H1 (cell line): ENCODE measurements at regions not wholly inside any gene's neighbourhood (a gene's known extent, or its start where the extent isn't known, plus 50 kb on each side); places are given as distances from the start of the nearest gene placed in this dataset.

ENCODE experiments used
- CTCF ChIA-PET: fragments of 300-600 bp; sonication (Branson Sonifier 250); formaldehyde crosslinking; loops from one replicate; lab custom pipeline; 2021; ENCODE audit not compliant: partially characterized antibody; lab: Charles Lee
- POLR2A ChIA-PET: fragments of 300-600 bp; sonication (Branson Sonifier 250); formaldehyde crosslinking; loops from one replicate; lab custom pipeline; 2021; ENCODE audit warnings: inconsistent platforms; ENCODE audit not compliant: partially characterized antibody; lab: Charles Lee
- DNase-seq, 2 experiments: peaks; one replicate each; pipeline versions ENCODE4 v3.0.0 to v3.0.0-alpha.2; 2010 to 2022; ENCODE audit warnings: low spot score in 2 of 2, low read depth in 1 of 2, mixed read lengths in 1 of 2
- FAIRE-seq: peaks from 2 replicates; lab custom pipeline; 2011; peaks lifted over from hg19 to GRCh38; lab: Jason Lieb, UNC
- H2AFZ ChIP-seq: 2 replicates; pipeline ENCODE4 v1.8.1; 2012; ENCODE audit warnings: low read length, inconsistent platforms
- H2AK5ac ChIP-seq: 2 replicates; pipeline ENCODE4 v1.6.1; 2013; ENCODE audit warnings: low read depth, low read length
- H2BK120ac ChIP-seq: replicated peaks from 2 replicates; pipeline ENCODE3; 2013; ENCODE audit warnings: low read depth, low read length, inconsistent platforms
- H2BK12ac ChIP-seq: 2 replicates; pipeline ENCODE4 v1.6.1; 2013; ENCODE audit warnings: low read depth, low read length
- H2BK15ac ChIP-seq: 2 replicates; pipeline ENCODE4 v1.6.1; 2013; ENCODE audit warnings: low read length
- H2BK20ac ChIP-seq: 2 replicates; pipeline ENCODE4 v1.6.1; 2013; ENCODE audit warnings: low read length
- H2BK5ac ChIP-seq: 2 replicates; pipeline ENCODE4 v1.6.1; 2013; ENCODE audit warnings: low read depth, low read length
- H3K14ac ChIP-seq: 2 replicates; pipeline ENCODE4 v1.6.1; 2013; ENCODE audit warnings: inconsistent platforms; ENCODE audit not compliant: insufficient read length
- H3K18ac ChIP-seq: 2 replicates; pipeline ENCODE4 v1.6.1; 2013; ENCODE audit warnings: low read length; ENCODE audit errors: extremely low read depth
- H3K23ac ChIP-seq: 2 replicates; pipeline ENCODE4 v1.6.1; 2013; ENCODE audit warnings: inconsistent platforms; ENCODE audit not compliant: insufficient read length
- H3K23me2 ChIP-seq: 2 replicates; pipeline ENCODE4 v1.6.1; 2013; ENCODE audit warnings: low read depth, low read length
- H3K27ac ChIP-seq: 2 replicates; pipeline ENCODE4 v1.6.1; 2011; ENCODE audit warnings: low read depth, low read length, inconsistent platforms
- H3K27me3 ChIP-seq, 4 experiments: replicated peaks in 1 of 4; 1 replicate in 1 of 4; 2 replicates in 3 of 4; pipeline versions ENCODE4 v1.6.1 to v1.8.1; 2011 to 2013; ENCODE audit warnings: low read length in 3 of 4, mild to moderate bottlenecking in 3 of 4, inconsistent platforms in 2 of 4, mixed read lengths in 2 of 4, moderate library complexity in 1 of 4; ENCODE audit not compliant: control insufficient read depth in 3 of 4, insufficient read depth in 3 of 4; ENCODE audit errors: extremely low read depth in 1 of 4
- H3K36me3 ChIP-seq, 4 experiments: 2 replicates each; pipeline versions ENCODE4 v1.6.1 to v1.8.1; 2011 to 2013; ENCODE audit warnings: mild to moderate bottlenecking in 4 of 4, low read length in 3 of 4, moderate library complexity in 2 of 4, control low read depth in 1 of 4, inconsistent platforms in 1 of 4; ENCODE audit not compliant: insufficient read depth in 4 of 4, control insufficient read depth in 2 of 4
- H3K4ac ChIP-seq: replicated peaks from 2 replicates; pipeline ENCODE3; 2013; ENCODE audit warnings: low read length, low read depth, mixed read lengths, inconsistent platforms; ENCODE audit not compliant: insufficient read length
- H3K4me1 ChIP-seq, 4 experiments: replicated peaks in 1 of 4; 1 replicate in 1 of 4; 2 replicates in 3 of 4; pipeline versions ENCODE4 v1.6.1 to v1.8.1; 2011 to 2013; ENCODE audit warnings: low read length in 3 of 4, inconsistent platforms in 2 of 4, mixed read lengths in 1 of 4; ENCODE audit not compliant: insufficient read depth in 4 of 4, control insufficient read depth in 3 of 4
- H3K4me2 ChIP-seq, 2 experiments: 2 replicates each; pipeline versions ENCODE4 v1.6.1 to v1.8.1; 2011 to 2013; ENCODE audit warnings: low read depth in 2 of 2, low read length in 2 of 2, control low read depth in 1 of 2, inconsistent platforms in 1 of 2, mild to moderate bottlenecking in 1 of 2; ENCODE audit not compliant: insufficient read depth in 1 of 2
- H3K4me3 ChIP-seq, 4 experiments: fragments of 200-600, 300-600 bp in 1 of 4; sonication (generic), shearing (Covaris generic), sonication (Bioruptor Twin) in 1 of 4; 2 replicates each; pipeline versions ENCODE4 v1.5.1 to v1.8.1; 2011 to 2016; ENCODE audit warnings: low read length in 4 of 4, low read depth in 3 of 4, control low read depth in 2 of 4, inconsistent platforms in 2 of 4, mild to moderate bottlenecking in 2 of 4, mixed read lengths in 1 of 4, moderate library complexity in 1 of 4; ENCODE audit not compliant: insufficient read depth in 2 of 4; ENCODE audit errors: extremely low read depth in 1 of 4
- H3K56ac ChIP-seq: replicated peaks from 2 replicates; pipeline ENCODE3; 2013; ENCODE audit warnings: low read depth, mild to moderate bottlenecking, mixed read lengths, low read length, inconsistent platforms; ENCODE audit not compliant: insufficient read length
- H3K79me1 ChIP-seq: 2 replicates; pipeline ENCODE4 v1.6.1; 2013; ENCODE audit warnings: low read depth, low read length, control low read depth
- H3K79me2 ChIP-seq, 2 experiments: 2 replicates each; pipeline versions ENCODE4 v1.6.1 to v1.8.1; 2012 to 2013; ENCODE audit warnings: low read length in 2 of 2, mild to moderate bottlenecking in 2 of 2, inconsistent platforms in 1 of 2; ENCODE audit not compliant: insufficient read depth in 2 of 2, control insufficient read depth in 1 of 2
- H3K9ac ChIP-seq, 4 experiments: replicated peaks in 1 of 4; 1 replicate in 1 of 4; 2 replicates in 3 of 4; pipeline versions ENCODE4 v1.6.1 to v1.8.1; 2011 to 2013; ENCODE audit warnings: low read depth in 3 of 4, low read length in 3 of 4, control low read depth in 2 of 4, mild to moderate bottlenecking in 2 of 4, moderate library complexity in 2 of 4, inconsistent platforms in 1 of 4; ENCODE audit errors: extremely low read depth in 1 of 4
- H3K9me3 ChIP-seq, 2 experiments: 2 replicates each; pipeline versions ENCODE4 v1.6.1 to v1.8.1; 2012 to 2013; ENCODE audit warnings: mild to moderate bottlenecking in 2 of 2, moderate library complexity in 2 of 2, control low read depth in 1 of 2, inconsistent platforms in 1 of 2, low read depth in 1 of 2, low read length in 1 of 2, mixed read lengths in 1 of 2; ENCODE audit not compliant: insufficient read depth in 2 of 2
- H4K20me1 ChIP-seq, 2 experiments: replicated peaks in 1 of 2; 2 replicates each; pipeline versions ENCODE3 to v1.8.1; 2011 to 2013; ENCODE audit warnings: inconsistent platforms in 2 of 2, low read length in 2 of 2, mild to moderate bottlenecking in 1 of 2; ENCODE audit not compliant: insufficient read depth in 2 of 2, control insufficient read depth in 1 of 2
- H4K5ac ChIP-seq: 2 replicates; pipeline ENCODE4 v1.6.1; 2013; ENCODE audit warnings: low read length, low read depth, mixed read lengths, inconsistent platforms; ENCODE audit not compliant: insufficient read length
- H4K8ac ChIP-seq: 2 replicates; pipeline ENCODE4 v1.8.0; 2013; ENCODE audit warnings: mild to moderate bottlenecking, moderate library complexity, low read length, inconsistent platforms; ENCODE audit not compliant: insufficient read depth; ENCODE audit errors: extremely low read depth
- H4K91ac ChIP-seq: replicated peaks from 2 replicates; pipeline ENCODE3; 2013; ENCODE audit warnings: low read length, mixed read lengths, inconsistent platforms; ENCODE audit not compliant: insufficient read length
- BACH1 ChIP-seq: IDR thresholded peaks from 2 replicates; pipeline ENCODE4 v1.6.1; 2012; ENCODE audit warnings: low read length, improper control_type of control experiment
- CEBPB ChIP-seq: IDR thresholded peaks from 2 replicates; pipeline ENCODE4 v1.6.1; 2012; ENCODE audit warnings: low read depth, low read length
- CREB1 ChIP-seq: IDR thresholded peaks from 2 replicates; pipeline ENCODE4 v1.6.1; 2012; ENCODE audit warnings: inconsistent platforms
- EP300 ChIP-seq, 2 experiments: IDR thresholded peaks; 1 replicate in 1 of 2; 2 replicates in 1 of 2; pipeline ENCODE4 v1.6.1; 2011 to 2012; ENCODE audit warnings: low read depth in 2 of 2, low read length in 2 of 2, mild to moderate bottlenecking in 2 of 2, borderline replicate concordance in 1 of 2, inconsistent platforms in 1 of 2, moderate library complexity in 1 of 2
- SP1 ChIP-seq: IDR thresholded peaks from 2 replicates; pipeline ENCODE4 v1.6.1; 2011; ENCODE audit warnings: low read depth, low read length
- YY1 ChIP-seq: IDR thresholded peaks from 2 replicates; pipeline ENCODE4 v1.6.1; 2011; ENCODE audit warnings: low read depth, mild to moderate bottlenecking, low read length
- WGBS, 2 experiments: shearing (Covaris generic) in 1 of 2; methylation state at CpG; one replicate each; pipeline versions ENCODE4 v1.1.6 to v1.1.7; 2013 to 2015; ENCODE audit warnings: low lambda C conversion rate in 2 of 2, mixed read lengths in 2 of 2, inconsistent platforms in 1 of 2, low coverage in 1 of 2, missing lambda C conversion rate in 1 of 2; ENCODE audit not compliant: insufficient replicate concordance in 2 of 2, insufficient coverage in 1 of 2, insufficient read length in 1 of 2; ENCODE audit errors: extremely low coverage in 1 of 2, missing lambda C conversion rate in 1 of 2; 5-methylcytosine and 5-hydroxymethylcytosine counted together

DNA sequence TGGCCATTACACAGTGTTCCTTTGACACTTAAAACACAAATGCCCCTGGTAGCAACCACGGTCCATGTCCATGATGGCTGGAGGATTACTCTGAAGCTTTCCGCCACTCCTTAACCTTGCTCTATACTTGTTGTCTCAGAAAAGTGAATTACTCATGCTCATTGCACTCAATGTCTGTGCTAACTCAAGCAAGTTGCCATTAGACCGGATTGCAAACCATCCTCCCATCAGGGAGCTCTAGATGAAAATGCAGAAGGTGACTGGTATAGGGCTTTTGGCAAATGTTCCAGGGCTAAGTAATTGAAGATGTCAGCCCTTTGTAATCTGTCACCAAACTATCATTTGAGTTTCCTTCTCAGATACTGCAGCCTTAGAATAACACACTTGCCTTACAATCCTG, 1288.3 kb upstream of the B3GALT2 start:
- H3K9me3 ChIP-seq: no peaks in the 10 kb centered on the region
- H3K56ac ChIP-seq: no peak overlapping the region
- FAIRE-seq (no peak), DNase-seq (no peak)
- H4K8ac ChIP-seq: no peak overlapping the region
- H2BK5ac ChIP-seq: no peak overlapping the region
- no peak overlapping the region for H3K14ac ChIP-seq
- no peaks in the 10 kb centered on the region for H3K79me2 ChIP-seq
- no peak overlapping the region for H3K9ac ChIP-seq
- no peaks in the 10 kb centered on the region for H4K20me1 ChIP-seq
- no peak overlapping the region for H3K4me2 ChIP-seq
- H3K23me2 ChIP-seq: no peaks in the 10 kb centered on the region
- no peak overlapping the region for H2BK120ac ChIP-seq
- no peak overlapping the region for H2AFZ ChIP-seq
- H3K4ac ChIP-seq: no peak overlapping the region
- H3K4me1 ChIP-seq: no peaks in the 10 kb centered on the region
- no peaks in the 10 kb centered on the region for H3K27me3 ChIP-seq
- ChIA-PET POLR2A (no interaction called here), CTCF (no interaction called here)
- H2AK5ac ChIP-seq: no peak overlapping the region
- H2BK15ac ChIP-seq: no peak overlapping the region
- no peaks in the 10 kb centered on the region for H3K36me3 ChIP-seq
- H3K27ac ChIP-seq: no peak overlapping the region
- no peak overlapping the region for H2BK12ac ChIP-seq
- H2BK20ac ChIP-seq: no peak overlapping the region
- no peaks in the 10 kb centered on the region for H3K79me1 ChIP-seq
- H4K5ac ChIP-seq: no peak overlapping the region
- WGBS, 2 experiments: 89% methylated on average over 3 of the region's 3 CpGs; no CpG with 5 or more reads in 1 of the 2 experiments
- no peak overlapping the region for H3K23ac ChIP-seq
- H3K4me3 ChIP-seq: no peak overlapping the region
- no peak overlapping the region for H4K91ac ChIP-seq
- no peak overlapping the region for H3K18ac ChIP-seq
- TF ChIP-seq BACH1 (no peak), CREB1 (no peak), YY1 (no peak), EP300 (IDR thresholded peaks at IDR 0.05; ENCODE audit: borderline replicate concordance in 1 of 2, low read depth in 2 of 2, low read length in 2 of 2) (no peak), CEBPB (no peak), SP1 (no peak)
